ENCODE measurements at regions not wholly inside any gene's neighbourhood (a gene's known extent, or its start where the extent isn't known, plus 50 kb on each side); places are given as distances from the start of the nearest gene placed in this dataset.

DNA sequence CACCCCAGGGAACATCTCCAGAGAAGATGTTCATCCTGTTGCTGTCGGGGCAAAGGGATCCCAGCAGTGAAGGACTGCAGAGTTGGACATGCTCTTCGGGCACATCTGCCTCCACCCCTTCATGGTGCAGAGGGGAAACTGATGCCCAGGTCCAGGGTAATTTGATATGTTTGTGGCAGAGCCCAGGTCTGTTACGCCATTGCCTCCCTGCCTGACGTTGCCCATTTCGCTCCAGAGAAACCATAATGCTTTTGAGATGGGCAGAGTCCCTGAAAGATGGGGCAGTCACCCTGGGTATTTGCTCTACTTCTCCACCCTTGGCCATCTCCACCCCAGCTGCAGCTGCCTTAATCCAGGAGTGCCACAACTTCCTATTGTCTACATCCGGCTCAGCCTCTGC is 290.4 kb upstream of the POU3F1 start:
- Histone ChIP-seq H3K4me3 (ENCODE audit: extremely low read depth, insufficient read depth, low read length, poor library complexity, severe bottlenecking) (no peak overlapping the region), H3K4me1 (ENCODE audit: control insufficient read depth, insufficient read depth, low read length, poor library complexity, severe bottlenecking) (no peaks in the 10 kb centered on the region), H3K27ac (ENCODE audit: low read depth, low read length, severe bottlenecking) (no peak overlapping the region), H3K9me3 (ENCODE audit: control insufficient read depth, low read length) (no peaks in the 10 kb centered on the region), H3K36me3 (ENCODE audit: control insufficient read depth, insufficient read depth, low read length) (no peaks in the 10 kb centered on the region)
- 60 to 95% methylated on average over 2 to 6 of the region's 6 CpGs for WGBS, 2 experiments (ENCODE audit: insufficient coverage in 2 of 2)

DNA sequence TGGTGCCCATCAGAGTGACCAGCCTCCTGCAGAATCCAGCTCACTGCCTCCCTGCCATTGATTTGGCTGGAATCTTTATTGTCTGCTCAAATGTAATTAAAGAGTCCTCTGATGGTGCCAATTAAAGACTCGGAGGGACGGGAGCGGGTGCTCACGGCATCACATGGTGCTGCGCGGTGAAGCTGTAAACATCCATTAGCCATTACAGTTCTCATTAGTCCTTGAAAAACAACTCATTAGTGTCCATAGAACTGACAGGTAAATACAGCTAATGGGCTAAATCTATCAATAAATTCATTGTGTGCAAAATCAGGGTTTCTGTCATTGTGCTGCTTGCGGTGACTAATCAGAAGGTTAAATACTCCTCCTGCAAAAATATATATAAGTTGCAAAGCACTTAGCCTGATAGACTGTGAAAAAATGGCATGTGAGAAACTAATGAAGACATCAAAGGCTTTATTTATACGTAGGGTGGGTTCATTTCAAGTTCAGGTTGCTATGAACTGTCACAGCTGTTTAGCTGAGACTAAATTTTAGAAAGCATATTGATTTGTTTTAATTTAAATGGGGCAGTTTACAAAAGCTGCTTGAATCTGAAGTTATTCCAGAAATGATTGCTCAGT is 289.8 kb upstream of the POU3F1 start:
- H3K27ac ChIP-seq (ENCODE audit: low read depth, low read length, severe bottlenecking), result no peak overlapping the region
- H3K9me3 ChIP-seq (ENCODE audit: control insufficient read depth, low read length), result no peaks in the 10 kb centered on the region
- H3K4me1 ChIP-seq (ENCODE audit: control insufficient read depth, insufficient read depth, low read length, poor library complexity, severe bottlenecking), result no peaks in the 10 kb centered on the region
- 87 to 91% methylated on average over 2 to 3 of the region's 8 CpGs for WGBS, 2 experiments (ENCODE audit: insufficient coverage in 2 of 2)
- H3K4me3 ChIP-seq (ENCODE audit: extremely low read depth, insufficient read depth, low read length, poor library complexity, severe bottlenecking), result no peak overlapping the region
- no peaks in the 10 kb centered on the region for H3K36me3 ChIP-seq (ENCODE audit: control insufficient read depth, insufficient read depth, low read length)

- no peaks in the 10 kb centered on the region for H3K4me1 ChIP-seq (ENCODE audit: control insufficient read depth, insufficient read depth, low read length, poor library complexity, severe bottlenecking)
- H3K36me3 ChIP-seq (ENCODE audit: control insufficient read depth, insufficient read depth, low read length), result no peaks in the 10 kb centered on the region
- WGBS, 2 experiments (ENCODE audit: insufficient coverage in 2 of 2), result 61 to 66% methylated on average over 5 of the region's 5 CpGs
- no peak overlapping the region for H3K4me3 ChIP-seq (ENCODE audit: extremely low read depth, insufficient read depth, low read length, poor library complexity, severe bottlenecking)
- H3K9me3 ChIP-seq (ENCODE audit: control insufficient read depth, low read length), result no peaks in the 10 kb centered on the region
- H3K27ac ChIP-seq (ENCODE audit: low read depth, low read length, severe bottlenecking), result no peak overlapping the region
Measured at GRCh38 chr1:38334930-38335592, 288.5 kb upstream of the POU3F1 start.

- H3K27ac ChIP-seq (ENCODE audit: low read depth, low read length, severe bottlenecking), result no peak overlapping the region
- 85 to 92% methylated on average over 7 of the region's 7 CpGs for WGBS, 2 experiments (ENCODE audit: insufficient coverage in 2 of 2)
- H3K36me3 ChIP-seq (ENCODE audit: control insufficient read depth, insufficient read depth, low read length), result no peaks in the 10 kb centered on the region
- no peaks in the 10 kb centered on the region for H3K4me1 ChIP-seq (ENCODE audit: control insufficient read depth, insufficient read depth, low read length, poor library complexity, severe bottlenecking)
- H3K9me3 ChIP-seq (ENCODE audit: control insufficient read depth, low read length), result no peaks in the 10 kb centered on the region
- no peak overlapping the region for H3K4me3 ChIP-seq (ENCODE audit: extremely low read depth, insufficient read depth, low read length, poor library complexity, severe bottlenecking)
Measured at GRCh38 chr1:38332649-38333310, 286.2 kb upstream of the POU3F1 start.

DNA sequence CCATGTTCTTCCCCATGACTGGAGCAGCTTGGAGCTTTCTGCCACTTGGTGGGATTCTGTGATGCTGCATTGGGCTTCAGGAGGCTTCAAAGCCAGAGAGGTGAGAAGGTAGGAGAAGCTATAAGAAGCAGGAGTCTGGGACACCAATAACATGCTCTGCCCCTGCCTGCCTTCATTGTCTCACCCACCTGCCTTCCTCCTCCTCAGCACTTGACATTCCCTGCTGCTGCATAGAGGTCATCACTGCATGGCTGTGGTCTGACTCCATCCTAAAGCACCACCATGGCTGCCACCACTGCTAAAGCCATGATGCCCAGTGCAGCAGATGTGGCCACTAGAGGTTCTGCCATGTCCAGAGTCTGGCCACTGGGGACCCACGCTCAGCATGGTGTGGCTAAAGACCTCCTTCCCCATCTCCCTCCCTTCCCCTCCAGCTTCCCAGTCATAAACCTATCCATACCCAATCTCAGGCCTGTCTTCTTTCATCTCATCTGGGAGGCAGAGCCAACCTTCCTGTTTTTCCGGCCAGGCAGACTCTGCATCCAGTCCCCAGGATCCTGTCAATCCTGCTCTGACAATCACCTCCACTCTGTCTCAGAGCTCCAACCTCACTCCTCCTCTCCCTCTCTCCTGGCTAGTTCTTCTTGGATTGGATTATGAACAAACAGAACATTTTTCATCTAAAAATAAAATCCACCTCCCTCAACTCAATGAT is 285.1 kb upstream of the POU3F1 start:
- 39 to 50% methylated on average over 2 of the region's 2 CpGs for WGBS, 2 experiments (ENCODE audit: insufficient coverage in 2 of 2)
- Histone ChIP-seq H3K4me1 (ENCODE audit: control insufficient read depth, insufficient read depth, low read length, poor library complexity, severe bottlenecking) (no peaks in the 10 kb centered on the region), H3K9me3 (ENCODE audit: control insufficient read depth, low read length) (no peaks in the 10 kb centered on the region), H3K4me3 (ENCODE audit: extremely low read depth, insufficient read depth, low read length, poor library complexity, severe bottlenecking) (no peak overlapping the region), H3K27ac (ENCODE audit: low read depth, low read length, severe bottlenecking) (no peak overlapping the region), H3K36me3 (ENCODE audit: control insufficient read depth, insufficient read depth, low read length) (no peaks in the 10 kb centered on the region)

DNA sequence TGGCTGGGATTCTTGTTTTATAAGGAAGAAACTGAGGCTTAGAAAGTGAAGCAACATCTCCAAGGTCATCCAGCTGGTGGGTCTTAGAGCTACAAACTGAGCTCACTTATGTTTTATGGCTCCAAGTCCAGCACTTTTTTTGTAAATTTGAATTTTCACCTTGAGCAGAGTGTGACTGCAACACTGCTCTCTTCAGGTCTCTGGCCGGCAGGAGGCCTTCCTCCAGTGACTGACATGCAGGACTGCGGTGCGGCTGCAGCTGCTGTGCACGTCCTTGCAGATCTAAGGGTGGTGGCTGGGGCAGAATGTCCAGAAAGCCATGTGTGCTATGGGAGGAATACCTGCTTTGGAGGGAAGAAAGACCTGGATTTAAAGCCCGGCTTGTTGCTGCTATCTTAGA is 284.2 kb upstream of the POU3F1 start:
- H3K9me3 ChIP-seq (ENCODE audit: control insufficient read depth, low read length), result no peaks in the 10 kb centered on the region
- no peak overlapping the region for H3K27ac ChIP-seq (ENCODE audit: low read depth, low read length, severe bottlenecking)
- H3K4me1 ChIP-seq (ENCODE audit: control insufficient read depth, insufficient read depth, low read length, poor library complexity, severe bottlenecking), result no peaks in the 10 kb centered on the region
- WGBS, 2 experiments (ENCODE audit: insufficient coverage in 2 of 2), result 86 to 91% methylated on average over 4 of the region's 5 CpGs
- no peaks in the 10 kb centered on the region for H3K36me3 ChIP-seq (ENCODE audit: control insufficient read depth, insufficient read depth, low read length)
- no peak overlapping the region for H3K4me3 ChIP-seq (ENCODE audit: extremely low read depth, insufficient read depth, low read length, poor library complexity, severe bottlenecking)

GRCh38 chr1:38329644-38330043 is 283.1 kb upstream of the POU3F1 start:
- WGBS, 2 experiments (ENCODE audit: insufficient coverage in 2 of 2), result 73 to 100% methylated on average over 1 of the region's 2 CpGs
- H3K27ac ChIP-seq (ENCODE audit: low read depth, low read length, severe bottlenecking), result no peak overlapping the region
- H3K9me3 ChIP-seq (ENCODE audit: control insufficient read depth, low read length), result no peaks in the 10 kb centered on the region
- H3K36me3 ChIP-seq (ENCODE audit: control insufficient read depth, insufficient read depth, low read length), result no peaks in the 10 kb centered on the region
- no peak overlapping the region for H3K4me3 ChIP-seq (ENCODE audit: extremely low read depth, insufficient read depth, low read length, poor library complexity, severe bottlenecking)
- H3K4me1 ChIP-seq (ENCODE audit: control insufficient read depth, insufficient read depth, low read length, poor library complexity, severe bottlenecking), result no peaks in the 10 kb centered on the region

- H3K9me3 ChIP-seq (ENCODE audit: control insufficient read depth, low read length), result no peaks in the 10 kb centered on the region
- H3K27ac ChIP-seq (ENCODE audit: low read depth, low read length, severe bottlenecking), result no peak overlapping the region
- 89 to 94% methylated on average over 6 to 9 of the region's 10 CpGs for WGBS, 2 experiments (ENCODE audit: insufficient coverage in 2 of 2)
- H3K36me3 ChIP-seq (ENCODE audit: control insufficient read depth, insufficient read depth, low read length), result no peaks in the 10 kb centered on the region
- no peaks in the 10 kb centered on the region for H3K4me1 ChIP-seq (ENCODE audit: control insufficient read depth, insufficient read depth, low read length, poor library complexity, severe bottlenecking)
- H3K4me3 ChIP-seq (ENCODE audit: extremely low read depth, insufficient read depth, low read length, poor library complexity, severe bottlenecking), result no peak overlapping the region
Measured at GRCh38 chr1:38328278-38329035, 281.9 kb upstream of the POU3F1 start.

DNA sequence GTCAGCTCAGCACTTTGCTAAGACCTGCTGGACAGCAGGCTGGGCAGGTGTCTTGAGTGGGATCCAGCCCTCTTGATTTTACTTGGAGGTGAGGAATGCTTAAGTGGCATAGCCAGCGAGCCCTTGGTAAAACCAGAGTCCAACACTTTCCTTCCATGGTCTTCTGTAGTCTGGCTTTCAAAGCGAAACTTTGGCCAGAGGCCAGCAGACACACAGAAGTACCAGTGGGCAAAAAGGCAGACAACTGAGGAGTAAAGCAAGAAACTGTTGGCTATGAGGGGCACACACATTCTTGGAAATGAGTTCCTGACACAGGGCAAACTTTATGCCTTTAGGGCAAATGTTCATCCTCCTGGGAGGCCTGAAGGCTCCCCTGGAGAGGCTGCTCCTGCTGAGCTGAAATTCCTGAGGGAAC is 281.0 kb upstream of the POU3F1 start:
- H3K36me3 ChIP-seq (ENCODE audit: control insufficient read depth, insufficient read depth, low read length), result no peaks in the 10 kb centered on the region
- no peak overlapping the region for H3K4me3 ChIP-seq (ENCODE audit: extremely low read depth, insufficient read depth, low read length, poor library complexity, severe bottlenecking)
- H3K27ac ChIP-seq (ENCODE audit: low read depth, low read length, severe bottlenecking), result no peak overlapping the region
- H3K9me3 ChIP-seq (ENCODE audit: control insufficient read depth, low read length), result no peaks in the 10 kb centered on the region
- H3K4me1 ChIP-seq (ENCODE audit: control insufficient read depth, insufficient read depth, low read length, poor library complexity, severe bottlenecking), result no peaks in the 10 kb centered on the region
- 61 to 86% methylated on average over 2 of the region's 2 CpGs for WGBS, 2 experiments (ENCODE audit: insufficient coverage in 2 of 2)

GRCh38 chr1:38326856-38327255 is 280.3 kb upstream of the POU3F1 start:
- Histone ChIP-seq H3K36me3 (ENCODE audit: control insufficient read depth, insufficient read depth, low read length) (no peaks in the 10 kb centered on the region), H3K4me1 (ENCODE audit: control insufficient read depth, insufficient read depth, low read length, poor library complexity, severe bottlenecking) (no peaks in the 10 kb centered on the region)
- WGBS, 2 experiments (ENCODE audit: insufficient coverage in 2 of 2), result 88 to 92% methylated on average over 8 to 9 of the region's 9 CpGs

More at GRCh38 chr1:38326856-38327255, 280.3 kb upstream of the POU3F1 start:
- H3K4me3 ChIP-seq (ENCODE audit: extremely low read depth, insufficient read depth, low read length, poor library complexity, severe bottlenecking), result no peak overlapping the region
- H3K27ac ChIP-seq (ENCODE audit: low read depth, low read length, severe bottlenecking), result no peak overlapping the region
- no peaks in the 10 kb centered on the region for H3K9me3 ChIP-seq (ENCODE audit: control insufficient read depth, low read length)
